ENCODE measurements at regions not wholly inside any gene's neighbourhood (a gene's known extent, or its start where the extent isn't known, plus 50 kb on each side); places are given as distances from the start of the nearest gene placed in this dataset.

GRCh38 chr2:157076526-157077161 is 180.9 kb upstream of the GALNT5 start:
- no peak overlapping the region for H3K27ac ChIP-seq
- TF ChIP-seq ZFX (IDR thresholded peaks at IDR 0.05; ENCODE audit: borderline replicate concordance) (no peak), CTCF (IDR thresholded peaks at IDR 0.05) (no peak)

- no peak overlapping the region for H3K27ac ChIP-seq
- TF ChIP-seq CTCF (IDR thresholded peaks at IDR 0.05) = no peak
- TF ChIP-seq ZFX (IDR thresholded peaks at IDR 0.05; ENCODE audit: borderline replicate concordance) = no peak
Measured at GRCh38 chr2:157077753-157078350, 179.7 kb upstream of the GALNT5 start.

GRCh38 chr2:157082950-157083349 is 174.6 kb upstream of the GALNT5 start:
- no peak for TF ChIP-seq ZFX (IDR thresholded peaks at IDR 0.05; ENCODE audit: borderline replicate concordance)
- no peak for TF ChIP-seq CTCF (IDR thresholded peaks at IDR 0.05)
- no peak overlapping the region for H3K27ac ChIP-seq

- TF ChIP-seq CTCF (IDR thresholded peaks at IDR 0.05) (no peak), ZFX (IDR thresholded peaks at IDR 0.05; ENCODE audit: borderline replicate concordance) (no peak)
- no peak overlapping the region for H3K27ac ChIP-seq
Measured at GRCh38 chr2:157085522-157085921, 172.0 kb upstream of the GALNT5 start.

GRCh38 chr2:157087373-157088002 is 170.0 kb upstream of the GALNT5 start:
- TF ChIP-seq CTCF (IDR thresholded peaks at IDR 0.05) (no peak), ZFX (IDR thresholded peaks at IDR 0.05; ENCODE audit: borderline replicate concordance) (no peak)
- no peak overlapping the region for H3K27ac ChIP-seq

GRCh38 chr2:157093666-157094065 is 163.8 kb upstream of the GALNT5 start:
- no peak overlapping the region for H3K27ac ChIP-seq
- TF ChIP-seq ZFX (IDR thresholded peaks at IDR 0.05; ENCODE audit: borderline replicate concordance) (no peak), CTCF (IDR thresholded peaks at IDR 0.05) (no peak)

- no peak overlapping the region for H3K27ac ChIP-seq
- TF ChIP-seq ZFX (IDR thresholded peaks at IDR 0.05; ENCODE audit: borderline replicate concordance) (no peak), CTCF (IDR thresholded peaks at IDR 0.05) (no peak)
Measured at GRCh38 chr2:157105372-157105771, 152.1 kb upstream of the GALNT5 start.

All from 22Rv1 (cell line).